Erythroblast (primary cell): ENCODE measurements at regions not wholly inside any gene's neighbourhood (a gene's known extent, or its start where the extent isn't known, plus 50 kb on each side); places are given as distances from the start of the nearest gene placed in this dataset.

ENCODE experiments used
- GATA1 ChIP-seq: IDR thresholded peaks from 2 replicates; pipeline ENCODE4 v1.6.1; 2011; ENCODE audit warnings: low read depth, mild to moderate bottlenecking, control low read depth, low read length, moderate library complexity
- POLR2A ChIP-seq: IDR thresholded peaks from 2 replicates; pipeline ENCODE4 v1.6.1; 2011; ENCODE audit warnings: mild to moderate bottlenecking, low read length

DNA sequence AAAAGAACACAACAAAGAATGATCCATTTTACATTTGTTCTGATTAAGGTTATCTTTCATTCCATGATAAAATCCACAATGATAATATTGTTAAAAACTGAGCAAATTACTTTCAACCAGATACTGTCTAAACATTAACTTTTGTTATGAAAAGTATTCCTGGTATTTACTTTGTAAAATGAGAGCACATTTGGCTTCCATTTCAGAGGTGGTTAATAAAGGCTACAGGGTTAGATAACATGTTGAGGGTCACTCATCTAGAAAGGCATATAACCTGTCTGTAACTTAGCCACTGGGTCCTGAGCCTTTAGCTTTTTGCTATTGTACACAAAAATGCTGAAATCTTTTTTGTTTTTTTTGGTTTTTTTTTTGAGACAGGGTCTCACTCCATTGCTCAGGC is 99.3 kb downstream of the ANXA2R start:
- no peak for TF ChIP-seq POLR2A
- TF ChIP-seq GATA1: no peak
